ENCODE measurements at regions not wholly inside any gene's neighbourhood (a gene's known extent, or its start where the extent isn't known, plus 50 kb on each side); places are given as distances from the start of the nearest gene placed in this dataset.

DNA sequence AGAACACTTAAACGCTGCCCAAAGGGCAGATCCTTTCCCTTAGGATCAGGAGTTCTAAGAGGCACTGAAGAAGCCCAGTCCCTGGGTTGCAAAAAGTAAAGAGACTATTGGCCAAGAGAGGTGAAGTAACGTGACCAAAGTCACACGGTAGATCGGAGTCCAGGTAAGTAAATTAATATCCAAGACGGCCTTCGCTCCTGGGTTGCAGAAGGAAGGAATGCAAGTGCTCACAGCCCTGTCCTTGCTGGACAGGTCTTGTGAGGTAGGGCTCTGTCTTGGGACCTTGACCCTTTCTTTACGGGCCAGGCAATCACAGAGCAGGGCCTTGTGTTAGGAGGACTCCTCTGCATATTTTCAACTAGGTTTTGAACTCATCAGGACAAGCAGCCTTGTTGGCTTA lies 243.7 kb upstream of the PDE10A start:
- DNase-seq, result no peak

DNA sequence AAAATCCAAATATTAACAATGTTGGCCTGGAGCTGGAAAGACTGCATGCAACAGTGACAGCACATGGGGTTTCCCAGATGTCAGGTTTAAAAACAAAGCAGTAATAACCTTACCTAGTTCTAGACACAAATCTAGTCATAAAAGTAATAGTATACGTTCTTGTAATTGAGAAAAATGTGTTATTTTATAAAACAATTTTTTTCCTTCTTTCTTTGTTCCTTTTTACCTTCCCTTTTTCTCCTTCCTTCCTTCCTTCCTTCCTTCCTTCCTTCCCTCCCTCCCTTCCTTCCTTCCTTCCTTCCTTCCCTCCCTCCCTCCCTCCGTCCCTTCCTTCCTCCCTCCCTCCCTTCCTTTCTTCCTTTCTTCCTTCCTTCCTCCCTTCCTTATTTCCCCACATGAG lies 242.7 kb upstream of the PDE10A start:
- DNase-seq, result no peak

DNA sequence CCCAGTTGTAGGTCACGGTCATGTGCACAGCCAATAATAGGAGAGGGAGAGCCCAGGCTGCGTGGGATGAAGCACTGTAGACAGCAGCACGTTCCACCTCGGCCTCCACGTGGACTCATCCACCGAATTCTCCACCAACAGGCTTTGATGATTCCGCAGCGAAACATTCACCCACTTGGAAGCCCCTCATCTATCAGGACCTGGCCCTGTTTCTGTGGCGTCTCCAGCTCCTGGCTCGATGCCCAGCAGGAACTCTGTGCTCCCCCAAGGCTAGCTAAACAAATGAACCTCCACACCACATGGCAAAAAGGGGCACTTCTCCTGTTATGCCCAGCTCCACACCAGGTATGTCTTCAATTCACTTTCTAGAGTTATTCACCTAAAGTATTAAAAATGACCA lies 237.9 kb upstream of the PDE10A start:
- DNase-seq, result no peak

DNA sequence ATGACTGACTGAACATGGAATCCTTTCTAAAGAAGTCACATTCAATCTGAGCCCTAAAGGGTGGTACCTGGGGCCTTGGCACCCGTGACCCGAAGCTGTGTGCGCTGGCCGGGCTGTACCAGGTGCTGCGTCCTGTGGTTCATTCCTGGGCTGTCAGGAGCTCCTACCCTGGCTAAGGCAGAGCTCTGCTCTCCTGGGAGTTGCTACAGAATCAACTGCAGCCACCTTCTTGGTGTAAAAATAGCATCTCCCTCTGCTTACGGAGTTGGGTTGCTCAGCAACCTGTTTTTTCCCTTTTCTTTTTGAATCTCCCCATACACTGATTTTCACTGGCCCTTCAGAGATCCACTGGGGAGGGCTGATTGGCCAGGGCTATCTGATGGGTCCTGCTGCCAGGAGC lies 236.6 kb upstream of the PDE10A start:
- DNase-seq, result no peak

DNA sequence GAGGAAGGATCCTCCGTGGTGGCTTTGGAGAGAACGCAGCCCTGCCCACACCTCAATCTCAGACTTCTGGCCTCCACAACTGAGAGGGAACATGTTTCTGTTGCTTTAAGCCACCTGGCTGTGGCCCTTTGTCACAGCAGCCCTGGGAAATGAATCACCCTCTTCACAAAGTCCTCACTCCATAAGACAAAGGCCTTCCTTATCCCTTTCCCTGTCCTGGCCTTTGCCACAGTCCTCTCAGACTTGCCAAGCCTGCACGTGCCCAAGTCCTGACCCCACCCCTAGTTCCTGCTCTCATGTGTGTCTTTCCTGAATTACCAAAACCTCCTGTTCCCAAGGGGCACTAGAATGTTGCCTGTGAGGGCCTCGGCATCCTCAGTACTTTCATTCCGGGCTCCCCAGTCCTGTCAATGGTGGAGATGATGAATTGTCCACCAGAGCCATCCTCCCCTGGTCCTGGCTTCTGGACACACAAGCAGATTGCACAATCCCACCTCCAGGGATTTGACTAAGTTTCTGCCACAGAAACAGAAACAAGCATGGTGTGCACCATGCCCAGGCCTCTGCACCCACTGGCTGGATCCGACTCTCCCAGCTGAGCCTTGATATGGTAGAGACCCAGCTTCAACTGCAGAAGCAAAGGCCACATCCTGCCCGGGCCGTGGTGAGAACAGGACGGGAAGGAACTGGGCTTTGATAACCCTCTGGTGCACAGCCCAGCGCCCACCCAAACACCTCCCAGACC lies 232.6 kb upstream of the PDE10A start:
- no peak for DNase-seq

DNA sequence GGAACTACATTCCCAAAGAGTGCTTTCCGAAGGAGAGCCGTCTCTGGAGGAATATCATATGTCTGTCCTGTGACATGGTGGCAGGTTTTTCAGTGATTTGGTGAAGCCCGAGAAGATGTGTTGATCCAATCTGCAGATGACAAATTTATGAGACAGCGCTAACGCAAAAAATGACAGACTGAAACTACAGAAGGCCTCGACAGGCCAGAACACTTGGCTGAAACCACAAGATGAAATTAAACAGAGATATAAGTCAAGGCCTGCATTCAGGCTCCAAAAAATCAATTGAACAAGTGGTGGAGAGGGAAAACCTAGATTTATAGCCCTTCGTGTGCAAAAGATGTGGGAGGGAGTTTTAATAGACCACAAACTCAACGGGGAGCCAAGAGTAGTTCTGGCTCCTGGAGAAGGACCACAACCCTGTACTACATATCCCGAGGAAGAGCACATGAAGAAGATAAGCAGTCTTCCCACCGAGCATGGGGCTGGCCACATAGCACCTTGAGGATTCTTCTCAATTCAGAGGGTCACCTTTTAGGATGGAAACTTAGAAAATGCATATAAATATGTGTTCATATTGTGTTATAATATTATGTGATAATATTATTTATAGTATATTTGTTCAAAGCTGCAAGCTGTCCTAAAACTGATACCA lies 231.3 kb upstream of the PDE10A start:
- no peak for DNase-seq

DNA sequence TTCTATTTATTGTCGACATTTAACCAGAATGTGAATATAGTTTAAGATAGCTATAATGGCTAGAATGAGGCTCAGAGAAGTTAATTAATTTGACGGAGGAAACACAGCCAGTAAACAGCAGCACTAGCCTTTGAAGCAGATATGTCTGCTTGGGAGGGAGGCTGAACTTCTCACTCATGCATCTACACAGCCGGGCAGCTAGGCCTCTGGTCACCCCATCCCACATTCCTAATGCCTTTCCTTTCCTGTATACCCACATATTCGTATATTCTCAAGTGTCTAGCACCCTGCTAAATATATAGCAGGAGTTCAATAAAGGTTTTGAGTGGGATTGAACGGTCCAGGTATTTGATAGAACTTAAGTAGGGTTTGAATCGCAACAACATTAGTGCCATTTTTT lies 230.4 kb upstream of the PDE10A start:
- DNase-seq, result no peak

DNA sequence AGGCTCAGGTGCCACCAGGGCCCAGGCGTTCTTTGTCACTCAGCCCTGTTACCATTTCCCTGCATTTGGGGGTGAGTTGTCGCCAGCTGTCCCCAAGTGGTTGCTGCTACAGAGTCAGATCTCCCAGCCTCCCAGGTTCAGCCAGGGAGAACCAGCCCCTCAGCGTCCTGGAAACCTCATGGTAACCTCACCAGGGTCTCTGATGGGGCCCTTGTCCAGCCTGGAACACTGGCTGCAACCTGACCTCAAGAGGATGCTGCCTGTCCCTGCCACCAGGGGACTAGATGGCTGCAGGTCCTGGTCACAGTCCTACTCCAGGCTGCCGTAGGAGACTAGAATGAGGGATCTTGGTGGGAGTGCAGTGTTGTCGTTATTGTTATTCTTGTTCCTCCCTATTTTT lies 228.3 kb upstream of the PDE10A start:
- DNase-seq, result no peak

DNA sequence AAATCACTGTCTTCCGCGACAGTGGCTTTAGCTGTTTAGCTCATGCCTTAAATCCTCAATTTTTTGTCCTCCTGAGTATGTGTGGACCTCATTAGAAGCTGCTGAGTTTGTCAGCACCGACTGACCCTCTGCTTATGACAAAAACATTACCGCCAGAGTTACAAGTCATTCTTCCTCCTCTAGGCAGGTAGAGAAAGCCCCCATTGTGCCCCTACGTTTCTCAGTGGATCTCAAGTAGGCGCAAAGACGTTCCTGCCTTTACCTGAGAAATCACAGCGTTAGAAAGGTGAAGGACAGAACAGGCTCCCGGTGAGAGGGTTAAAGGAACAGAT lies 227.3 kb upstream of the PDE10A start:
- DNase-seq, result no peak

DNA sequence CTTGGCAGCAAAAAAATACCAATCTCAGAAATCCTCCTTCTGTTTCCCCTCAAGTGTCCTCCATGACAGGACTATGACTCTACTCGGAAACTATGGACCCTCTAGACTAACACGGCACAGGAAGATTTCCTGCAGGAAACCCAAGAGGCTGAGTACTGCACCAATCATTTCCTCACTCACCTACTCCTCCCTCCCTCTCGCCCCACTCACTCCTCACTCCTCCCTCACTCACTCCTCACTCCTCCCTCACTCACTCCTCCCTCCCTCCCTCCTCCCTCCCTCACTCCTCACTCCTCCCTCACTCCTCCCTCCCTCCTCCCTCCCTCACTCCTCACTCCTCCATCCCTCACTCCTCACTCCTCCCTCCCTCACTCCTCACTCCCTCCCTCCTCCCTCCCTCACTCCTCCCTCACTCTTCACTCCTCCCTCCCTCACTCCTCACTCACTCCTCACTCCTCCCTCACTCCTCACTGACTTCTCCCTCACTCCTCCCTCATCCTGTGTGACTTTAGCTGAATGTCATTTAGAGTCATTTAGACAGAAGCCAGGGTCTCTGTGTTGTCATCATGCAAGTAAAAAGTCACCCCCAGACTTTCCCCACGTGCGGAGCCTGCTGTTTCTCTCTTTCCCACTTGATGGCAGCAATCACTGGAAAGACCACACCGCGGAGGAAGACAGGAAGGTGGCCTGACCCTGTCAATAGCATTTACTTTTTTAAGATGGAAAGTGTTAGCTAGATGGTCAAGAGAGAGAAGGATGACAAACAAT lies 226.8 kb upstream of the PDE10A start:
- no peak for DNase-seq

DNA sequence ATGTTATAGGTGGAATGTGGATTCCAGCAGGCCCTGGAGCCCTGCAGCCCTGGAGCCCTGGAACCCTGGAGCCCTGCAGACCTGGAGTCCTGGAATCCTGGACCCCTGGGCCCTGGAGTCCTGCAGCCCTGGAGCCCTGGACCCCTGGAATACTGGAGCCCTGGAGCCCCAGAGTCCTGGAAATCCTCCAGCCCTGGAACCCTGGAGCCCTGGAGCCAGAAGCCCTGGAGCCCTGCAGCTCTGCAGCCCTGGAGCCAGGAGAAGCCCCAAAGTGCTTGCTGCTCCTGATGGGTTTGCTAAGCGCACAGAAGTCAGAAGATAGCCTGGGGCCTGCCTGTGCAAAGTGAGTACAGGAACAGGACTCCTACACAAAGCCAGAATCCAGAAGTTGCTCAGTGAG lies 223.1 kb upstream of the PDE10A start:
- no peak for DNase-seq

DNA sequence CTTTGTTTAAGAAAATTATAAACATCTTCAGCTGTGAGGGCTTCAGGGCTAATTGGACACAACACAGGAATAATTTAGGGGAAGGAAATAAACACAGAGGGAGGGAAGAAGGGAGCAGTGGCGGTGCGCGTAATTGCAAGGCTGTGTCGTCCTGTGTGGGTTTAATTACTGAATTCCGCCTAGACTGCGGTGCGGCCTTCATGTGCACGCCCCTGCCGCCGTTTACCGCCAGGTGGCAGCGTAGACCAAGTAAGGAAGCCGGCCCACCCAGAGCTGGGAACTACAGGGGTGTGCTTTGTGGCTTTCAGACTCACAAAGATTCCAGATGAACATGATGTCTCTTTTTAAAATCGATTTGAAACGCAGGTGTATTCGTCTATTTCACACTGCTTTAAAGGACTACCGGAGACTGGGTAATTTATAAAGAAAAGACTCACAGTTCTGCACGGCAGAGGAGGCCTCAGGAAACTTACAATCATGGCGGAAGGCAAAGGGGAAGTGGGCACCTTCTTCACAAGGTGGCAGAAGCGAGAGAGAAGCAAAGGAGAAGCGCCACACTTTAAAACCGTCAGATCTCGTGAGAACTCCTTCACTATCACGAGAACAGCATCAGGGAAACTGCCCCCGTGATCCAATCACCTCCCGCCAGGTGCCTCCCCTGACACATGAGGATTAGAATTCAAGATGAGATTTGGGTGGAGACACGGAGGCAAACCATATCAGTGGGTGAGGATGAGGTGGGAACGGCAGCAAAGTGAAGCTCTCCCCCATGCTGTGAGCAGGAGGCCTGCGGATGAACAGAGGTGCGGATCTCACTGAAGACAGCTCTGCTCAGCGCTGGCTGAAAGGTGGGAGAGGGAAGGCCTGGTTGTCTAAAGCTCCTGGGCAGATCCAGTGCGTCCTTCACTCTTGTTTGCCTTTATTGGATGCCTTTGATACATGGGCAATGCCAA lies 222.0 kb upstream of the PDE10A start:
- DNase-seq, result peak; percentile 47 to 48

DNA sequence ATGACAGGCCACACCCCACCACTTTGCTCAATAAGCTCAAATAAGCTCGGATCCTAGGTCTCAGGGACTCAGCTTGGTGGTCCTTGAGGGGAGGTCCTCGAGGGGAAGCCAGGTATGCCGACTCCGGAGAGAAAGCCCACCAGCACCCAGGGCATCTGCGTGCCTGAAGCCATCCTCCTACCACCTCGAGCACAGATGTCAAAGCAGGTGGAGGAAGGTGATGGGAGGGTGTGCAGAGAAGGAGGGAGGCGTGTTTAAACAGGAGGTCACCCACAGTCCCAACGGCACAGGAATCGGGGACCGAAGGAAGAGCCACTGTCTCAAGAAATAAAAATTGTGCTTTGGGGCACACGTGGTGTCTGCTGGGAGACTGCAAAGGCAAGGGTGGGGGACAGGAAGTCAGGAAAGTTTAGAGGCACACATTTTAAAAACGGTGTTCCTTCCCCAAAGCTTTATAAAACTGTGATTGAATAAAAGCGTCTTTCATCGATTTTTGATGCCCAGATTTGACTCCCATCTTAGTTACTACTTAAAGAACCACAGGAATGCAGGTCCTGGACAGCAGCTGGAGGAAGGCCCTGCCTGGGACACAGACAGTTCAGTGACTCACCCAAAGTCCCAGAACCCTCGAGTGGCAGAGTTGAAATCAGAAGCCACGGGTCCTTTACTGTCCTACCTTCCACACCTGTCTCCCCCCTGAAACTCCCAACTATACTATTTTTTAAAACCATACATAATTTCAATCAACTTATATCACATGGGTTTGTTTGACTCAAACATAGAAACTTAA lies 221.0 kb upstream of the PDE10A start:
- DNase-seq, result no peak

DNA sequence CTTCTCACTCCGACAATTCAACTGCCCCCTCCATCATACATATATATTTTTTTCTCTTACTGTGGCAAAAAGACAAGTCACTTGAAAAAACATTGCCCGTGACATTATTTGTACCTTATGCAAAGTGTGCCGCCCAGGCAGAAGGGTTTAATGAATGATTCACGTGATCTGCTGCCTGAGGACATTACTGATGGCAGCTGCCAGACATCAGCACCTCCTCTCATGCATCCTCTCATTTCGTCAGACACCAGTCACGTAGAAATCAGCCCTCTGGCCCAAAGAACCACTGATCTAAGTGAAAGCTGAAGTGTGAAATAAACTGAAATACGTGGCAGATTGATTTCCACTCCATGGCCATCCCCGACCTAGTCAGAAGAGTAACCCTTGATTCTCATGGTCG lies 218.8 kb upstream of the PDE10A start:
- no peak for DNase-seq

DNA sequence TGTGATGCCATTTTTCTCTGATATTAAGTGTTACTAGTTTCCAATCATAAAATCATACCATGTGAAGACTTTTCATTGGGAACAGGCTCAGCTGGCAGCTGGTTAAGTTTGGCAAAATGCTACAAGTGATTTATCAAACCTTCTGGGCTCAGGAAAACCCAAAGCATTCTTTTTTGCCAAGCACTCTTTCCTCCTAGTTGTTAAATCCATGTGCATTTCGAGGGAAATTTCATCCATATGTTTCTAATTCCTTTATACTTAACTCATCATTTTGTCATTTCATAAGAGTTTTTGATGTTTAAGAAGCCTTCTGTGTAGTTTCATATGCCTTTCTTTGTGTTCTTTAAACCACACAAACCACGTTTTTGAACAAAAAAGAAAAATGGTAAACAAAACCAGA lies 217.6 kb upstream of the PDE10A start:
- DNase-seq, result no peak

DNA sequence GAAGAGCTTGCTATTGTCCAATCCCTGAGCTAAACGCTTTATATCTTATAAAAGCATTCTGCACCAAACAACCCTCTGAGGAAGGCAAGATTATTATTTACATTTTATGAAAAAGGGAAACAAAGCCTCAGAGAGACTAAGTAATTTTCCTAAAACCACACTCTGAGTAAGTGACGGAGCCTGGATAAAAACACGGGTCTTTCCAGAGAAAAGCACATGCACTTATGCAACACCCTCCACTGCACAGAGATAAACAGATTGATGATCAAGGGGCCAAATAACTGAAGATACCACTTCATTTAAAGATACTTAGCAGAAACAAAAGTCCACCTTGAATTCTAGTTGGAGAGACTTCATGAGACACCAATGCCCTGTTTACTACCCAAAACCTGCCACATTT lies 214.7 kb upstream of the PDE10A start:
- DNase-seq, result no peak

DNA sequence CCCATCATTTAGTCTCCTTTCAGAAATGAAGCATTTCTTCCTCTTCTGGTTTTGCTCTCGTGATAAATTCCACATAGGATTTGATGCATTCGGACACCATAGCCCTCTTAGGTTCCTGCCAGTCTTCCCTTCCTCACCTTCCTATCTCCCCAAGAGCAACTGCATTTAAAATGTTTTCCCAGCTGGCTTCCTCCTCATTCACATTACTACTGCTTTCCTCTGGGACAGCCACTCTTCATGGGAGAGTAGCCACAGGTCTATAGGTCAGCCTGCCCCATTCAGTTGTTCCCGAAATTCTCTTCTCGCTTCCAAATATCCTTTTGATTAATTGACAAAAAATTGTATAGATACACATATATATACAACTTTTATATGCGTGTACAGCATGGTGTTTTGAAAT lies 214.2 kb upstream of the PDE10A start:
- DNase-seq, result no peak

DNA sequence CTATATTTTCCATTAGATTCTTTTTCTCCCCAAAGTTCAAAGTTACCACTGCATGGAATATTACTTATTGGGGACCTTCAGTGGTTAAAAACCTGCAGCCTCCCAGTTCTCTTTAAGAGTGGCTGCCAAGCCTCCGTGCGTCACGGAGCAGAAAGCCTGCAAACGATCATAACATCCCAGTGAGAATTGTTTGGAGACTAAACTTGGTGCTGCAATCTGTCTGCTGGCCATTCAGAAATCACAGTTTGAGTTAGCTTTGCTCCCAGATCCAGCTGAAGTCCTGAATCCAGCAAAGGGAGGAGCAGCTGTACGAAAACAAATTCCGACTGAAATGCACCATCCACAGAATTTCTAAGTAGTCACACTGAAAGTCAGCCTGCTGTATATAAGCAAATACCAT lies 213.5 kb upstream of the PDE10A start:
- no peak for DNase-seq

DNA sequence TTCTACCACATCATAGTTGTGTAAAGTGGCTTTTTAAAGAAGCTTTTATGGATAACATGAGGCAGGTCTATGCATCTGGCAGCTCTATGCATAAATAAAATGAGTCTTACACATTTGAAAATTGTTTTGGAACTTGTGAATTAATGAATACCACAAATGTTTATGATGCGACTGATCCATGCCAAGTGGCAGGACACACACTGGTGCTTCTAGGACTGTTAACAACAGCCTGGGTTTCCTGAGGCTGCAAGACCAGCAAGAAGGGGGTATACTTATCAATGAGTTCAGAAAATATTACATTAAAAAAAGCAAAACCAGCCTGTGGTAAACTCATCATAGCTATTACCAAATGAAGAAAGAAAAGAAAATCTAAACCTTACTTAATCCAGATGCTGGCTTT lies 212.9 kb upstream of the PDE10A start:
- no peak for DNase-seq

DNA sequence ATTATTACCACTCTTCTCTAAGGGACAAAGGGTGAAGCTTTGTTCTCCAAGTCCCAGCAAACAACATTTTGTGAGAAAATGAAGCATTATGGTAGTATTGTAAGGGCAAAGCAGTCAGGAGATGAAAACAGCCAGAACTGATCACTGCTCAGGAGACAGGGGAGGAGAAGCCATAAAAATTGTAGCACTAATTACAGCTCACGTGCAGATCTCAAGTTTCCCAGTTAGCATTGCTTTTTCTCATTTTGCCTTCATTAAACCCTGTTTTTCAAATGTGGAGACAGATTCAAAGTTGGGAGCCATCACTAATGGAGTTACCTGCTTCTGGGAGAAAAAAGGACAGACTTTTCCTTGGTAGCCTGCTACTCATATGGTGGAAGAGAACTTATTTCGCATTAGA lies 210.9 kb upstream of the PDE10A start:
- no peak for DNase-seq

DNA sequence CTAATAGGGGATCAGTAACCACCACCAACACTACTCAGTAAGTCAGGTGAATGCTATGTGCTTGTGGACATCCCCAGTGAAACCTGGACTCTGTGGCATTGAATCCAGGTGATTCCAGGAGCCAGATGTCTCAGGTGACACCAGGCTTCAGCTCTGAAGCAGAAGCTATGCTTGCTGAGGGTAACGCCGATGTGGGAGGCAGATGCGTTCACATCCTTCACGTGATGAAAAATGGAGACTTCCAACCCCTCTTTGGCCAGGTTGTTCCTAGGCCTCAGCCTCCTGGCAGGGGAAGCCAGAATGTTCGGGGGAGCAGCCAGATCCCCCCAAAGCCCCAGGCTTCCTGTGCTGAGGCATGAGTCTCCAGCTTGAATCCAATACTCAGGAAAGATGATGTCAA lies 209.8 kb upstream of the PDE10A start:
- DNase-seq, result no peak

DNA sequence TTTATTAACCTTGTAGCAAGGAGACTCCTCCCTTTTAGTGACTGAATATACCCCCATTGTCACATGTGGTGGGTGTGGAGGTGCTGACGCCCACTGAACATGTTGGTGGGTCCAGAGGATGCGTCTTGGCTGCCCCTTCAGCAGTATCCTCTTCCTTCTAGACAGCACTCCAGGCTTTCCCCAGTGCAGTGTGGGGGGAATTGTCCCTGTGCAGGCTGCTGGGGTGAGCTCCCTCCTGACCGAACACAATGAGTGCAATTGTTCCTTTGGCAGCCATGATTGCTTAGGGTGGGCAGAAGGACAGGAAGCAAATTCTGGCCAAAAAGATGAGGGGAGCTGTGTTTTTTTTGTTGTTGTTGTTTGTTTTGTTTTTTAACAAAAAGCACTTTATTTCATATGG lies 209.3 kb upstream of the PDE10A start:
- DNase-seq, result no peak
